BJ (cell line): ENCODE measurements at regions not wholly inside any gene's neighbourhood (a gene's known extent, or its start where the extent isn't known, plus 50 kb on each side); places are given as distances from the start of the nearest gene placed in this dataset.

Source experiments
- CTCF ChIA-PET: fragments of 350-600 bp; formaldehyde crosslinking; extraction: SDS; loops from one replicate; lab custom pipeline; 2021; ENCODE audit warnings: antibody characterized with exemption, inconsistent platforms; lab: Yijun Ruan, JAX
- POLR2A ChIA-PET: fragments of 300-600 bp; sonication (Branson Sonifier 250); formaldehyde crosslinking; extraction: SDS; loops from one replicate; lab custom pipeline; 2021; ENCODE audit warnings: antibody characterized with exemption; lab: Charles Lee
- DNase-seq: peaks from one replicate; pipeline ENCODE4 v3.0.0-alpha.2; 2011; ENCODE audit warnings: low read depth
- H3K27me3 ChIP-seq: 2 replicates; pipeline ENCODE4 v1.6.0; 2011; ENCODE audit warnings: low read length; ENCODE audit not compliant: control insufficient read depth, insufficient read depth
- H3K36me3 ChIP-seq: 2 replicates; pipeline ENCODE4 v1.5.1; 2011; ENCODE audit warnings: low read length; ENCODE audit not compliant: control insufficient read depth, insufficient read depth
- H3K4me3 ChIP-seq: 2 replicates; pipeline ENCODE4 v1.5.1; 2011; ENCODE audit warnings: low read depth, mild to moderate bottlenecking, control low read depth, low read length
- TF ChIP-seq, protein P1 (sequence below): IDR thresholded peaks from 2 replicates; pipeline ENCODE4 v1.5.1; 2011; ENCODE audit warnings: low read depth, mild to moderate bottlenecking, control low read depth, inconsistent platforms, low read length, moderate library complexity; ENCODE audit not compliant: insufficient read depth

DNA sequence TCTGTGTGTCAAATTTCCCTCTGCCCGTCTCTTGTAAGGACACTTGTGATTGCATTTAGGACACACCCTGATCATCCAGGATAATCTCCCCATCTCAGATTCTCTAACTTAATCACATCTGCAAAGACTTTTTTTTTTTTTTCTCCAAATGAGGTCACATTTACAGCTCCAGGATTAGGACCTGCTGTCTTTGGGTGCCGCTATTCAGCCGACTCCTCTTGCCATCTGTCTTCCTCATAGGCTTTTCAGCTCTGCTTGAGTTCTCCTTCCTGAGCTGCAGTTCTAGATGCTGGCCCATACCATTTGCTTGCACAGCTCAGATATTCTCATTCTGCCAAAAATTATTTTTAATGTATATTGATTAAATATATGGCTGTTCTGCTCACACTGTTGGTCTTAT is 94.3 kb upstream of the TLE3 start:
- no peak overlapping the region for H3K4me3 ChIP-seq
- ChIA-PET POLR2A (no interaction called here), CTCF (interaction anchor here (1.3 kb wide), 1 partner anchor 8 kb away, joined by 3 read pairs; no protein-coding TSS in a partner anchor)
- no peak for DNase-seq
- peaks cover 6% of the 10 kb centered on the region for H3K27me3 ChIP-seq
- TF ChIP-seq, protein P1, sequence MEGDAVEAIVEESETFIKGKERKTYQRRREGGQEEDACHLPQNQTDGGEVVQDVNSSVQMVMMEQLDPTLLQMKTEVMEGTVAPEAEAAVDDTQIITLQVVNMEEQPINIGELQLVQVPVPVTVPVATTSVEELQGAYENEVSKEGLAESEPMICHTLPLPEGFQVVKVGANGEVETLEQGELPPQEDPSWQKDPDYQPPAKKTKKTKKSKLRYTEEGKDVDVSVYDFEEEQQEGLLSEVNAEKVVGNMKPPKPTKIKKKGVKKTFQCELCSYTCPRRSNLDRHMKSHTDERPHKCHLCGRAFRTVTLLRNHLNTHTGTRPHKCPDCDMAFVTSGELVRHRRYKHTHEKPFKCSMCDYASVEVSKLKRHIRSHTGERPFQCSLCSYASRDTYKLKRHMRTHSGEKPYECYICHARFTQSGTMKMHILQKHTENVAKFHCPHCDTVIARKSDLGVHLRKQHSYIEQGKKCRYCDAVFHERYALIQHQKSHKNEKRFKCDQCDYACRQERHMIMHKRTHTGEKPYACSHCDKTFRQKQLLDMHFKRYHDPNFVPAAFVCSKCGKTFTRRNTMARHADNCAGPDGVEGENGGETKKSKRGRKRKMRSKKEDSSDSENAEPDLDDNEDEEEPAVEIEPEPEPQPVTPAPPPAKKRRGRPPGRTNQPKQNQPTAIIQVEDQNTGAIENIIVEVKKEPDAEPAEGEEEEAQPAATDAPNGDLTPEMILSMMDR: no peak
- H3K36me3 ChIP-seq: no peaks in the 10 kb centered on the region

DNA sequence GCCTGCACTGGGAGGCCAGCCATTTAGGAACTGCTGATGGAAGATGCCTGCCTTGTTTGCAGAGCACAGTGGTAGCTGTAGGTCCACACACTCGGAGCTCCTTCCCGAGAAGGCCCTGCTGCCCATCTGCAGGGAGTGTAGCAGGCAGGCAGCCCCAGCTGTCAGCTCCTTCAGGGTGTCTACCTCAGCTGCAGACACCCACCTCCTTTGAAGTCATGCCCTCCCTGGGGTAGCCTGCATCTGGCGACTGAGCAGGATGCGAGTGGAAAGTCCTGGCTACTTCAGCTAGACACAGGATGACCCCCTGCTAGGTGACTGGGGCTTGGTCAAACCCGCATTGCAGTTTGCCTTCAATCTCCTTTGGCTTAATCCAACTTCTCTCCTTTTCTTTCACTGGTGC is 93.2 kb upstream of the TLE3 start:
- Histone ChIP-seq H3K4me3 (no peak overlapping the region), H3K27me3 (peaks cover 6% of the 10 kb centered on the region), H3K36me3 (no peaks in the 10 kb centered on the region)
- TF ChIP-seq, protein P1: no peak
- CTCF ChIA-PET: interaction anchor here (0.6 to 1.3 kb wide), 2 partner anchors 9 to 285 kb away, joined by 3 read pairs; no protein-coding TSS in a partner anchor
- POLR2A ChIA-PET: no interaction called here
- no peak for DNase-seq

DNA sequence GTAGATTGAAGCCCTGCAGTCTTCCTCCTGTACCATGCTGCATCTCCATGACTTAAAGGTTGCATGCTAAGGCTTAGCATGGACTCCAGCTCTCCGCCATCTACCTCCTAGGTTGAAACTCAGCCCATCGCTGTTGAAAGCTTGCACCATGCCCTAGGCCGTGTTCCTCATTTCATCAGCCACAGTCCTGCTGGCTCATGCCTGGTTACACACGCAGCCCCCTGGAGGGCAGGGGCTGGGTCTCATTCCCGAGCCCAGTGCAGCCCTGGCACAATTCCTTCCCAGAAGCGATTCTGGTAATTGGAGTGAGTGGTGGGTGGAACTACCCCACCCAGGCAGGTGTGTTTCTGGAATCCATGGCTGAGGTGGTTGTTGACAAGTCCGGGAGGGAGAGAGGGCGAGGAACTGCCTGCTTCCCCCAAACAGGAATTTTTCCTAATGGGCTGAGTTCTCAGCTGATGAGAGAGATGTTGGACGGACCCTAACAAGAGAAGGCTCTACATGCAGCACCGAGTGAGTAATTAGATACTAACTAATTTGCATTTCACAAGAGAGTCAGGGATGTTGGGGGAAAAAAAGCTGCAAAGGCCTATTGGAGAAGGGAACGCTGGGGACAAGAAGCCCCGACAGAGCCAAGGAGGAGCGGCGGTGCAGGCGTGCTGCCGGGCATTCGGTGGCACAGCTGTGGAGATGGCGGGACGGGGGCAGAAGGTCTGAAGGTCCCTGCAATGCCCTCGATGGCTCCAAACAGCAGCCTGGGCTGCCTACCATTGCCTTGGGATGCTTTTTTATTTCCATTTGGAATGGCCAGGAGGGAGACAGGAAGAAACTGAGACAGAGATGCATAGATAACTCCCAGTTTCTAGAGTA is 92.3 kb upstream of the TLE3 start:
- Histone ChIP-seq H3K4me3 (no peak overlapping the region), H3K27me3 (peaks cover 6% of the 10 kb centered on the region), H3K36me3 (no peaks in the 10 kb centered on the region)
- no peak for DNase-seq
- TF ChIP-seq, protein P1: no peak
- ChIA-PET CTCF (interaction anchor here (1.0 kb wide), 1 partner anchor 12 kb away, joined by 3 read pairs; no protein-coding TSS in a partner anchor), POLR2A (no interaction called here)

DNA sequence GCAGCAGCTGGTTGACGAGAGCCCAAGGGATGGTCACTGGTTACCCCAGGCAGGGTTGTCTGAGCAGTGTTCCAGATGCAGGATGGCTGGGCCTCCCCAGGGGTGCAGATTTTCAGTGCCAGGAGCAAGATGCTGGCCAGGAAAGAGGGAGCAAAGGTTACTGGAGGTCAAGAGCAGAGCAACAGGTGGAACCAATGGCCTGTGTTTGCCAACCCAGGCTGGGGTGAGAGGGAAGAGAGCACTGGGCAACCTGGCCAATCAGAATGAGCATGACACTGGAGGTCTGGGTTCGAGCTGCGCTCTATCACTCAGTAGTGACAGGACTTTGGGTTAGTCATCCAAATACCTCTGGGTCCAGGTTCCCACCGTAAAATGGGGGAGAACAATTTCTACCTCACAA is 90.6 kb upstream of the TLE3 start:
- POLR2A ChIA-PET: no interaction called here
- DNase-seq: no peak

DNA sequence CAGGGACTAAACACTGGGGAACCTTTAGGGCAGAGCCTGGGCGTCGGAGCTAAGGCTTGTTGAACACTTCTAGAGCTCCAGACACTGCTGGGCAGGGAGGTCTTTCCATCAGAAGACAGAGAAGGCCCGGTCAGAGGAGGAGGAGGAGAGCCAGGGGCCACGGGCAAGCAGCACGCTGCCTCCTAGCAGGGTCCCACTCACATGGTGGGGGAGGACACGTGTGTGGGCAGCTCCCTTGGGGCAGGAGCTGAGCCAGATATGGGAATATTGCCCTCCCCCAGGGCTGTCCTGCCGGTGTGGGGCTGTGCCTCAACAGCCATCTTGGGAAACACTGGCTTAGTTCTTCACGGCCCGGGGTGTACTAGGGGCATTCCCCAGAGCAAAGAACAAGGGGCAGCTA is 89.6 kb upstream of the TLE3 start:
- ChIA-PET CTCF (interaction anchor here (1.4 kb wide), 1 partner anchor 12 kb away, joined by 4 read pairs; no protein-coding TSS in a partner anchor), POLR2A (no interaction called here)

More for the DNA sequence above, 90.6 kb upstream of the TLE3 start:
- CTCF ChIA-PET: interaction anchor here (0.6 kb wide), 1 partner anchor 118 kb away, joined by 3 read pairs; no protein-coding TSS in a partner anchor
- peaks cover 2% of the 10 kb centered on the region for H3K27me3 ChIP-seq
- no peaks in the 10 kb centered on the region for H3K36me3 ChIP-seq
- TF ChIP-seq, protein P1: no peak
- H3K4me3 ChIP-seq: no peak overlapping the region

More for the DNA sequence above, 89.6 kb upstream of the TLE3 start:
- no peaks in the 10 kb centered on the region; the same call in 1 of the 2 replicates for H3K27me3 ChIP-seq
- no peak overlapping the region for H3K4me3 ChIP-seq
- no peaks in the 10 kb centered on the region for H3K36me3 ChIP-seq
- TF ChIP-seq, protein P1: no peak
- no peak for DNase-seq
